Nephron progenitor cell (in vitro differentiated cells): ENCODE measurements at regions not wholly inside any gene's neighbourhood (a gene's known extent, or its start where the extent isn't known, plus 50 kb on each side); places are given as distances from the start of the nearest gene placed in this dataset.

Experiments used
- DNase-seq: peaks from one replicate; pipeline ENCODE4 v3.0.0; 2021
- H3K27ac Mint-ChIP-seq: 2 replicates; pipeline ENCODE4 v1.8.0; 2021; ENCODE audit warnings: mild to moderate bottlenecking, moderate library complexity, mixed read lengths
- H3K27me3 Mint-ChIP-seq: 2 replicates; pipeline ENCODE4 v1.8.0; 2021; ENCODE audit warnings: mild to moderate bottlenecking, low read depth, mixed read lengths; ENCODE audit not compliant: poor library complexity
- H3K36me3 Mint-ChIP-seq: 2 replicates; pipeline ENCODE4 v1.8.0; 2021; ENCODE audit warnings: low read depth, mixed read lengths
- H3K4me1 Mint-ChIP-seq: 2 replicates; pipeline ENCODE4 v1.8.0; 2021; ENCODE audit warnings: mixed read lengths
- H3K4me3 Mint-ChIP-seq: 2 replicates; pipeline ENCODE4 v1.8.0; 2021; ENCODE audit warnings: mild to moderate bottlenecking, moderate library complexity, mixed read lengths
- H3K9me3 Mint-ChIP-seq: 2 replicates; pipeline ENCODE4 v1.8.0; 2021; ENCODE audit warnings: mild to moderate bottlenecking, moderate library complexity, mixed read lengths
- TF ChIP-seq, protein P1 (sequence below): fragments of 200-600 bp; sonication (generic); IDR thresholded peaks from 2 replicates; pipeline ENCODE4 v1.5.0; 2021; ENCODE audit warnings: antibody characterized with exemption

- H3K36me3 Mint-ChIP-seq, result peaks cover 6% of the 10 kb centered on the region
- H3K9me3 Mint-ChIP-seq, result peaks cover 47% of the 10 kb centered on the region
- DNase-seq, result no peak
- H3K4me3 Mint-ChIP-seq, result no peak overlapping the region
- H3K27ac Mint-ChIP-seq, result no peak overlapping the region
- H3K4me1 Mint-ChIP-seq, result peaks cover 10% of the 10 kb centered on the region
- H3K27me3 Mint-ChIP-seq, result no peaks in the 10 kb centered on the region
- TF ChIP-seq, protein P1, sequence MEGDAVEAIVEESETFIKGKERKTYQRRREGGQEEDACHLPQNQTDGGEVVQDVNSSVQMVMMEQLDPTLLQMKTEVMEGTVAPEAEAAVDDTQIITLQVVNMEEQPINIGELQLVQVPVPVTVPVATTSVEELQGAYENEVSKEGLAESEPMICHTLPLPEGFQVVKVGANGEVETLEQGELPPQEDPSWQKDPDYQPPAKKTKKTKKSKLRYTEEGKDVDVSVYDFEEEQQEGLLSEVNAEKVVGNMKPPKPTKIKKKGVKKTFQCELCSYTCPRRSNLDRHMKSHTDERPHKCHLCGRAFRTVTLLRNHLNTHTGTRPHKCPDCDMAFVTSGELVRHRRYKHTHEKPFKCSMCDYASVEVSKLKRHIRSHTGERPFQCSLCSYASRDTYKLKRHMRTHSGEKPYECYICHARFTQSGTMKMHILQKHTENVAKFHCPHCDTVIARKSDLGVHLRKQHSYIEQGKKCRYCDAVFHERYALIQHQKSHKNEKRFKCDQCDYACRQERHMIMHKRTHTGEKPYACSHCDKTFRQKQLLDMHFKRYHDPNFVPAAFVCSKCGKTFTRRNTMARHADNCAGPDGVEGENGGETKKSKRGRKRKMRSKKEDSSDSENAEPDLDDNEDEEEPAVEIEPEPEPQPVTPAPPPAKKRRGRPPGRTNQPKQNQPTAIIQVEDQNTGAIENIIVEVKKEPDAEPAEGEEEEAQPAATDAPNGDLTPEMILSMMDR, result no peak
Observed at GRCh38 chr5:174479325-174479724, 245.1 kb upstream of the MSX2 start.

- TF ChIP-seq, protein P1, result no peak
- Mint-ChIP-seq H3K4me3 (no peak overlapping the region), H3K9me3 (peaks cover 52% of the 10 kb centered on the region), H3K27me3 (peaks cover 4% of the 10 kb centered on the region), H3K27ac (no peak overlapping the region), H3K36me3 (peaks cover 10% of the 10 kb centered on the region), H3K4me1 (peaks cover 10% of the 10 kb centered on the region)
- no peak for DNase-seq
Observed at GRCh38 chr5:174481737-174482136, 242.6 kb upstream of the MSX2 start.

DNA sequence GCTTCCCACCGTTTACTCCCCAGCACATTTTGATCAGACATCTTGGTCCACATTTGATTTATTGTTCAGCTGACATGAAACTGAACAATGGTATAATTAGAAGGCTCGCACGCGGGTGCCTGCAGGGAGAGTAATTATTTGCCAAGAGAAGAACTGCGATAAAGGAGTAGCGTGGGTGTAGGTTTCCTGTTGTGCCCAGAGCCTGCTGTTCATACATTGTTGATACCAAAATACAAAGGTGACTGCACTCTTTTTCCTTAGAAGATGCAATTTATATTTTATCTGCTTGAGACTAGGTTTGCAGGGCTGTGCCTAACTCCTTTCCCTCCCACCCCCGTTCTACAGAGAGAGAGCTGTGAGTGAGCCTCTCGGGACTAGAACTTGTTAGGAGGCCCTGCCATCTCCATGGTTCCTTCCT lies 241.8 kb upstream of the MSX2 start:
- peaks cover 10% of the 10 kb centered on the region for H3K36me3 Mint-ChIP-seq
- DNase-seq, result no peak

DNA sequence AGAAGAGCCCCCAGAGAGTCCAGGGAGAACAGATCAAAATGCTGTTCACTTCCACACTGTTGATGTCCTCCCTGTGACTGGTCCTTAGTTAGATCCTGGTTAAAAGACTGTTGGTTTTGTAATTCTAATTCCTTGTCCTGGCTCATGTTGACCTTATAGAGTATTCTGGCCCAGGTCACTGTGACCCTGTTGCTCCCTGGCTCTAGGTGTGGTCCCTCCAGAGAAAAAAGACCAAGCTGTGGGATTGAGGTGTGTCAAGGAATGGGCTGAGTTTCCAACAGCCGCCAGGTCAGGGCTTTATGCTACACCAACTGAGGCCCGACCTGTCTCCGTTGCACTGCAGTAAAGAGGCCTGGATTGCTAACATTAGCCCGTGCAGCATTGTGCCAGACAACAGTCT lies 241.0 kb upstream of the MSX2 start:
- Mint-ChIP-seq H3K9me3 (peaks cover 56% of the 10 kb centered on the region), H3K36me3 (peaks cover 10% of the 10 kb centered on the region), H3K4me3 (no peak overlapping the region), H3K27ac (no peak overlapping the region), H3K4me1 (peaks cover 10% of the 10 kb centered on the region), H3K27me3 (peaks cover 7% of the 10 kb centered on the region)
- DNase-seq, result no peak
- TF ChIP-seq, protein P1, result no peak

More for the DNA sequence above, 241.8 kb upstream of the MSX2 start:
- H3K9me3 Mint-ChIP-seq, result peaks cover 59% of the 10 kb centered on the region
- H3K4me1 Mint-ChIP-seq, result peaks cover 10% of the 10 kb centered on the region
- peaks cover 4% of the 10 kb centered on the region for H3K27me3 Mint-ChIP-seq
- H3K4me3 Mint-ChIP-seq, result no peak overlapping the region
- H3K27ac Mint-ChIP-seq, result peak overlapping the region; percentile 7
- TF ChIP-seq, protein P1, result no peak

- H3K36me3 Mint-ChIP-seq, result peaks cover 5% of the 10 kb centered on the region
- peaks cover 4% of the 10 kb centered on the region for H3K4me1 Mint-ChIP-seq
- H3K27ac Mint-ChIP-seq, result no peak overlapping the region
- H3K27me3 Mint-ChIP-seq, result peaks cover 16% of the 10 kb centered on the region
- H3K4me3 Mint-ChIP-seq, result no peak overlapping the region
- TF ChIP-seq, protein P1, result no peak
- DNase-seq, result no peak
- H3K9me3 Mint-ChIP-seq, result peaks cover 33% of the 10 kb centered on the region
Observed at GRCh38 chr5:174489215-174489614, 235.2 kb upstream of the MSX2 start.

DNA sequence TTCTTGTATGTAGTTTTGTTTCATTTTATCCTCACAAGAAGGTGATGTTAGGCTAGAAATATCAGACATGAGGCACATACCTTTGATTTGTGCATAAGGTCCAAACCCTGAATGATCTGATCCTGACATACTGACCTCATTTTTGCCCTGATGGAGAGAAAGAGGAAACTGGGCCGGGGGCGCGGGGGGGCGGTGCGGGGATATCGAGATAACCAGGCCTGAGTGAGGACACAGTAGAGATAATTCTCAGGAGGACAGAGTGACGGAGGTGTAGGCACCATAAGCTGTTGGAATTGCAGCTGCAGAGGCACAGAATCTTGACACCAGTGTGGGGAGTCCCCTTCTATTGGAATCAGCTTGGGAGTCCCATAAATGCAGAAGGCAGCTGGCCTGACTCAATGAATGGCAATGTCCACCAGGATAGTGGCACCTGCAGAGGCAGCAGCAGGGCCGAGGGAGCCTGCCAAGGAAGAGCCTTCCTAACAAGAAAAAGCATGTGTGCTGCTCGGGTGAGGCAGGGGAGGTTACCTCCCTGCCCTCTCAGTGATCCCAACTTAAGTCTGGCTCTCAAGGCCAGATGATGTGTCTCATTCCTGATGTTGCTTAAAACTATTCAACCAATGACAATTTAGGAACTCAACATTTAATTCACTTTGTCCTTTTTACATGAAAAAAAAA lies 234.3 kb upstream of the MSX2 start:
- no peak overlapping the region for H3K4me3 Mint-ChIP-seq
- peaks cover 4% of the 10 kb centered on the region for H3K4me1 Mint-ChIP-seq
- TF ChIP-seq, protein P1, result no peak
- peaks cover 13% of the 10 kb centered on the region for H3K27me3 Mint-ChIP-seq
- H3K27ac Mint-ChIP-seq, result no peak overlapping the region
- no peaks in the 10 kb centered on the region for H3K36me3 Mint-ChIP-seq
- peaks cover 26% of the 10 kb centered on the region for H3K9me3 Mint-ChIP-seq
- DNase-seq, result no peak
